ENCODE measurements at regions not wholly inside any gene's neighbourhood (a gene's known extent, or its start where the extent isn't known, plus 50 kb on each side); places are given as distances from the start of the nearest gene placed in this dataset.
A peak's percentile ranks its signal among the peaks of the same experiment; 100 is the strongest.
"Not testable (repeated sequence)": the region's sequence is repeated elsewhere in the genome, so short reads cannot be mapped to it uniquely, and the experiment has no call there.

- H3K9me3 Mint-ChIP-seq; DNase-seq; H3K27ac Mint-ChIP-seq; H3K4me3 Mint-ChIP-seq; intact Hi-C loops (cut with micrococcal nuclease); H3K27me3 Mint-ChIP-seq; H3K4me1 Mint-ChIP-seq; H3K36me3 Mint-ChIP-seq (ENCODE audit: low read depth): not testable (repeated sequence)
Measured at GRCh38 chr5:57087947-57088346, 85.9 kb upstream of the GPBP1 start.

- no peaks in the 10 kb centered on the region for H3K4me1 Mint-ChIP-seq
- DNase-seq, result peak; percentile 64
- peaks cover 21% of the 10 kb centered on the region for H3K9me3 Mint-ChIP-seq
- no peak overlapping the region for H3K4me3 Mint-ChIP-seq
- H3K36me3 Mint-ChIP-seq (ENCODE audit: low read depth), result no peaks in the 10 kb centered on the region
- intact Hi-C loops (cut with micrococcal nuclease), result no loop called here
- H3K27me3 Mint-ChIP-seq, result peaks cover 17% of the 10 kb centered on the region
- H3K27ac Mint-ChIP-seq, result no peak overlapping the region
Measured at GRCh38 chr5:57094753-57095683, 78.8 kb upstream of the GPBP1 start.

- intact Hi-C loops (cut with micrococcal nuclease), result no loop called here
- Mint-ChIP-seq H3K27me3 (peaks cover 23% of the 10 kb centered on the region), H3K4me1 (no peaks in the 10 kb centered on the region), H3K9me3 (peaks cover 21% of the 10 kb centered on the region), H3K36me3 (ENCODE audit: low read depth) (no peaks in the 10 kb centered on the region), H3K27ac (no peak overlapping the region), H3K4me3 (no peak overlapping the region)
- no peak for DNase-seq
Measured at GRCh38 chr5:57097526-57097925, 76.3 kb upstream of the GPBP1 start.

- no peaks in the 10 kb centered on the region for H3K36me3 Mint-ChIP-seq (ENCODE audit: low read depth)
- no peak overlapping the region for H3K27ac Mint-ChIP-seq
- intact Hi-C loops (cut with micrococcal nuclease), result no loop called here
- peaks cover 32% of the 10 kb centered on the region for H3K27me3 Mint-ChIP-seq
- no peak for DNase-seq
- H3K9me3 Mint-ChIP-seq, result peaks cover 20% of the 10 kb centered on the region
- H3K4me1 Mint-ChIP-seq, result no peaks in the 10 kb centered on the region
- H3K4me3 Mint-ChIP-seq, result no peak overlapping the region
Measured at GRCh38 chr5:57102189-57102904, 71.5 kb upstream of the GPBP1 start.

GRCh38 chr5:57102905-57103255, 71.0 kb upstream of the GPBP1 start:
- intact Hi-C loops (cut with micrococcal nuclease), result no loop called here
- no peak overlapping the region for H3K27ac Mint-ChIP-seq
- H3K4me1 Mint-ChIP-seq, result no peaks in the 10 kb centered on the region
- H3K27me3 Mint-ChIP-seq, result peaks cover 28% of the 10 kb centered on the region
- no peak overlapping the region for H3K4me3 Mint-ChIP-seq
- DNase-seq, result no peak
- H3K36me3 Mint-ChIP-seq (ENCODE audit: low read depth), result no peaks in the 10 kb centered on the region
- peaks cover 14% of the 10 kb centered on the region for H3K9me3 Mint-ChIP-seq

- Mint-ChIP-seq H3K27ac (no peak overlapping the region), H3K9me3 (peaks cover 9% of the 10 kb centered on the region), H3K4me3 (no peak overlapping the region), H3K27me3 (peaks cover 26% of the 10 kb centered on the region), H3K36me3 (ENCODE audit: low read depth) (no peaks in the 10 kb centered on the region), H3K4me1 (no peaks in the 10 kb centered on the region)
- intact Hi-C loops (cut with micrococcal nuclease), result no loop called here
- no peak for DNase-seq
Measured at GRCh38 chr5:57103317-57103907, 70.4 kb upstream of the GPBP1 start.

GRCh38 chr5:57106661-57107060, 67.2 kb upstream of the GPBP1 start:
- DNase-seq, result no peak
- H3K27ac Mint-ChIP-seq, result no peak overlapping the region

GRCh38 chr5:57111993-57112392, 61.9 kb upstream of the GPBP1 start:
- Mint-ChIP-seq H3K36me3 (ENCODE audit: low read depth) (no peaks in the 10 kb centered on the region), H3K27me3 (no peaks in the 10 kb centered on the region), H3K4me1 (peaks cover 7% of the 10 kb centered on the region), H3K27ac (no peak overlapping the region), H3K4me3 (no peak overlapping the region), H3K9me3 (no peaks in the 10 kb centered on the region)
- no peak for DNase-seq
- intact Hi-C loops (cut with micrococcal nuclease), result no loop called here

More at GRCh38 chr5:57106661-57107060, 67.2 kb upstream of the GPBP1 start:
- peaks cover 18% of the 10 kb centered on the region for H3K27me3 Mint-ChIP-seq
- H3K4me3 Mint-ChIP-seq, result no peak overlapping the region
- intact Hi-C loops (cut with micrococcal nuclease), result no loop called here
- no peaks in the 10 kb centered on the region for H3K36me3 Mint-ChIP-seq (ENCODE audit: low read depth)
- H3K4me1 Mint-ChIP-seq, result no peaks in the 10 kb centered on the region
- no peaks in the 10 kb centered on the region for H3K9me3 Mint-ChIP-seq

- intact Hi-C loops (cut with micrococcal nuclease), result no loop called here
- Mint-ChIP-seq H3K36me3 (ENCODE audit: low read depth) (peaks cover 2% of the 10 kb centered on the region), H3K27me3 (no peaks in the 10 kb centered on the region), H3K27ac (no peak overlapping the region), H3K9me3 (no peaks in the 10 kb centered on the region), H3K4me3 (no peak overlapping the region), H3K4me1 (peaks cover 21% of the 10 kb centered on the region)
- DNase-seq, result no peak
Measured at GRCh38 chr5:57113481-57113880, 60.4 kb upstream of the GPBP1 start.

GRCh38 chr5:57117596-57117995, 56.3 kb upstream of the GPBP1 start:
- Mint-ChIP-seq H3K4me3 (peak overlapping the region; percentile 0), H3K9me3 (peaks cover 4% of the 10 kb centered on the region), H3K27me3 (no peaks in the 10 kb centered on the region), H3K4me1 (peaks cover 21% of the 10 kb centered on the region), H3K36me3 (ENCODE audit: low read depth) (peaks cover 3% of the 10 kb centered on the region), H3K27ac (peak overlapping the region; percentile 60)
- intact Hi-C loops (cut with micrococcal nuclease), result loop anchor here (1.0 to 5.0 kb wide), 2 partner anchors 56 to 165 kb away; partner anchors contain the start of gene MIER3
- DNase-seq, result peak; percentile 91

GRCh38 chr5:57119031-57119430, 54.8 kb upstream of the GPBP1 start:
- no peaks in the 10 kb centered on the region for H3K27me3 Mint-ChIP-seq
- no peak overlapping the region for H3K27ac Mint-ChIP-seq
- no peak for DNase-seq
- H3K36me3 Mint-ChIP-seq (ENCODE audit: low read depth), result peaks cover 4% of the 10 kb centered on the region
- peaks cover 21% of the 10 kb centered on the region for H3K4me1 Mint-ChIP-seq
- H3K9me3 Mint-ChIP-seq, result peaks cover 7% of the 10 kb centered on the region
- intact Hi-C loops (cut with micrococcal nuclease), result loop anchor here (5.0 kb wide), 1 partner anchor 167 kb away; the partner anchor contains the start of gene MIER3
- no peak overlapping the region for H3K4me3 Mint-ChIP-seq

GRCh38 chr5:57124014-57124413, 49.8 kb upstream of the GPBP1 start:
- Mint-ChIP-seq H3K36me3 (ENCODE audit: low read depth) (peaks cover 2% of the 10 kb centered on the region), H3K27me3 (no peaks in the 10 kb centered on the region), H3K4me3 (no peak overlapping the region), H3K4me1 (no peaks in the 10 kb centered on the region), H3K27ac (no peak overlapping the region), H3K9me3 (peaks cover 7% of the 10 kb centered on the region)
- no peak for DNase-seq
- intact Hi-C loops (cut with micrococcal nuclease), result no loop called here

Data from activated CD4-positive, alpha-beta T cell treated with anti-CD3 and anti-CD28 coated beads, Interleukin-2, amount 10 ng/mL, durations not matched to agents 24 days and 14 days (primary cell).